ENCODE measurements at regions not wholly inside any gene's neighbourhood (a gene's known extent, or its start where the extent isn't known, plus 50 kb on each side); places are given as distances from the start of the nearest gene placed in this dataset.
"Not testable (repeated sequence)": the region's sequence is repeated elsewhere in the genome, so short reads cannot be mapped to it uniquely, and the experiment has no call there.

DNA sequence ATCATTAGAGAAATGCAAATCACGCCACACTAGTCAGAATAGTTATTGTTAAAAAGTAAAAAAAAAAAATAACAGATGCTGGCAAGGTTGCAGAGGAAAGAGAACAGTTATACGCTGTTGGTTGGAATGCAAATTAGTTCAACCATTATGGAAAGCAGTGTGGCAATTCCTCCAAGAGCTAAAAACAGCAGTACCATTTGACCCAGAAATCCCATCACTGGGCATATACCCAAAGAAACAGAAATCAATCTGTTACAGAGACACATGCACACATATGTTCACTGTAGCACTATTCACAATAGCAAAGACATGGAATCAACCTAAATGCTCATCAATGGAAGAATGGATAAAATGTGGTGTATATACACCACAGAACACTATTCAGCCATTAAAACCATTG lies 388.7 kb upstream of the FMR1 start:
- Histone ChIP-seq H3K9ac (ENCODE audit: low read depth, low read length, poor library complexity, severe bottlenecking) (no peak overlapping the region), H3K4me1 (ENCODE audit: insufficient read depth, low read length, poor library complexity, severe bottlenecking) (no peaks in the 10 kb centered on the region), H3K36me3 (ENCODE audit: insufficient read depth, low read length) (no peaks in the 10 kb centered on the region), H3K79me2 (ENCODE audit: insufficient read depth, low read length) (no peaks in the 10 kb centered on the region), H3K9me3 (ENCODE audit: insufficient read depth, low read depth, low read length) (no peaks in the 10 kb centered on the region), H3K4me2 (ENCODE audit: low read depth, low read length, poor library complexity, severe bottlenecking) (no peak overlapping the region), H3F3A (ENCODE audit: low read depth) (no peaks in the 10 kb centered on the region), H2AFZ (ENCODE audit: low read length) (no peak overlapping the region), H3K9me2 (replicated peaks; ENCODE audit: low read depth, low read length) (no peaks in the 10 kb centered on the region), H3K4me3 (ENCODE audit: low read length, poor library complexity, severe bottlenecking) (no peak overlapping the region), H4K20me1 (ENCODE audit: insufficient read depth, low read length, poor library complexity, severe bottlenecking) (no peaks in the 10 kb centered on the region), H3K27me3 (ENCODE audit: insufficient read depth, low read length, poor library complexity, severe bottlenecking) (no peaks in the 10 kb centered on the region)
- no peak for TF ChIP-seq EZH2phosphoT487 (IDR thresholded peaks at IDR 0.05; ENCODE audit: borderline replicate concordance)
- TF ChIP-seq, protein P1, sequence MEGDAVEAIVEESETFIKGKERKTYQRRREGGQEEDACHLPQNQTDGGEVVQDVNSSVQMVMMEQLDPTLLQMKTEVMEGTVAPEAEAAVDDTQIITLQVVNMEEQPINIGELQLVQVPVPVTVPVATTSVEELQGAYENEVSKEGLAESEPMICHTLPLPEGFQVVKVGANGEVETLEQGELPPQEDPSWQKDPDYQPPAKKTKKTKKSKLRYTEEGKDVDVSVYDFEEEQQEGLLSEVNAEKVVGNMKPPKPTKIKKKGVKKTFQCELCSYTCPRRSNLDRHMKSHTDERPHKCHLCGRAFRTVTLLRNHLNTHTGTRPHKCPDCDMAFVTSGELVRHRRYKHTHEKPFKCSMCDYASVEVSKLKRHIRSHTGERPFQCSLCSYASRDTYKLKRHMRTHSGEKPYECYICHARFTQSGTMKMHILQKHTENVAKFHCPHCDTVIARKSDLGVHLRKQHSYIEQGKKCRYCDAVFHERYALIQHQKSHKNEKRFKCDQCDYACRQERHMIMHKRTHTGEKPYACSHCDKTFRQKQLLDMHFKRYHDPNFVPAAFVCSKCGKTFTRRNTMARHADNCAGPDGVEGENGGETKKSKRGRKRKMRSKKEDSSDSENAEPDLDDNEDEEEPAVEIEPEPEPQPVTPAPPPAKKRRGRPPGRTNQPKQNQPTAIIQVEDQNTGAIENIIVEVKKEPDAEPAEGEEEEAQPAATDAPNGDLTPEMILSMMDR (conservative IDR thresholded peaks at IDR 0.05; ENCODE audit: low read length): no peak

DNA sequence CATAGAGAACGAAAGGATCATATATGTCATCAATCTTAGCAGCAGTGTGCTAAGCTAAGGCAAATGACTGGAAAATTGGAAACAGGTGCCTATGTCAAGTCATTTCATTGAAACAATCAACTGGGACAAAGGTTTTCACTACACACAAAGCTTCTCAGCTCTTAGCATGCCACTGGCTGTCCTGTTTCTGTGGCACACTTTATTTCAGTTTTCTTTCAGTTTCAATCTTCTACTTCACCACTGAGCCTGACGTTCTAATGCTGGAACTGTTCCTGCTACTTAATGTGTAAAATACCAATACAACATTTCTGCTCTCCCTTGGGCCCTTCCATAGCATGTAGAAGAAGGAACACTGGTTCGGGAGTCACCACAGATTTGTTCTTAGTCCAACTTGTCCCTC lies 378.3 kb upstream of the FMR1 start:
- no peaks in the 10 kb centered on the region for H3K9me2 ChIP-seq (replicated peaks; ENCODE audit: low read depth, low read length)
- no peaks in the 10 kb centered on the region for H3K79me2 ChIP-seq (ENCODE audit: insufficient read depth, low read length)
- no peak overlapping the region for H2AFZ ChIP-seq (ENCODE audit: low read length)
- H3K9ac ChIP-seq (ENCODE audit: low read depth, low read length, poor library complexity, severe bottlenecking): no peak overlapping the region
- no peaks in the 10 kb centered on the region for H3K9me3 ChIP-seq (ENCODE audit: insufficient read depth, low read depth, low read length)
- H3K4me2 ChIP-seq (ENCODE audit: low read depth, low read length, poor library complexity, severe bottlenecking): no peak overlapping the region
- no peaks in the 10 kb centered on the region for H3F3A ChIP-seq (ENCODE audit: low read depth)
- TF ChIP-seq, protein P1 (conservative IDR thresholded peaks at IDR 0.05; ENCODE audit: low read length): no peak
- no peak for TF ChIP-seq EZH2phosphoT487 (IDR thresholded peaks at IDR 0.05; ENCODE audit: borderline replicate concordance)
- no peaks in the 10 kb centered on the region for H3K4me1 ChIP-seq (ENCODE audit: insufficient read depth, low read length, poor library complexity, severe bottlenecking)
- H3K27me3 ChIP-seq (ENCODE audit: insufficient read depth, low read length, poor library complexity, severe bottlenecking): no peaks in the 10 kb centered on the region
- H3K36me3 ChIP-seq (ENCODE audit: insufficient read depth, low read length): no peaks in the 10 kb centered on the region
- no peak overlapping the region for H3K4me3 ChIP-seq (ENCODE audit: low read length, poor library complexity, severe bottlenecking)
- H4K20me1 ChIP-seq (ENCODE audit: insufficient read depth, low read length, poor library complexity, severe bottlenecking): no peaks in the 10 kb centered on the region

DNA sequence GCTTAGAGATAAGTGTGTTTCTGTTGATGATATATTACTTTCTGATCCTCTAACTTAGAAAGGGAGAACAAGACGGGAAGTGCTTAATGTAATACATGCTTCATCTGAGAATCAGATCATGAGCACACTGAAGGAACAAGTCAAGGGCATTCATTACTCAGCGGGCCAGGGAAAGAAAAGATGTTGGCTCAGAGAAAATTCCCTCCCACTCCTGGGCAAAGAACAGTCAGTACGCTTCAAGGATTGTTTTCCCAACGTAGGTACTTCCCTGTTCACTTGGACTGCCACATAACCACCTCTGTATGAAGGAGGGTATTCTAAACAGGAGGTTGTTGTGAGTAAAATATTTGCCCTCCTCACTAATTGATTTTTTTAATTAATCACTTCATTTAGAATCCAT lies 374.5 kb upstream of the FMR1 start:
- TF ChIP-seq, protein P1 (conservative IDR thresholded peaks at IDR 0.05; ENCODE audit: low read length): no peak
- TF ChIP-seq EZH2phosphoT487 (IDR thresholded peaks at IDR 0.05; ENCODE audit: borderline replicate concordance): no peak
- Histone ChIP-seq H3K27me3 (ENCODE audit: insufficient read depth, low read length, poor library complexity, severe bottlenecking) (no peaks in the 10 kb centered on the region), H3K36me3 (ENCODE audit: insufficient read depth, low read length) (no peaks in the 10 kb centered on the region), H4K20me1 (ENCODE audit: insufficient read depth, low read length, poor library complexity, severe bottlenecking) (no peaks in the 10 kb centered on the region), H3K4me2 (ENCODE audit: low read depth, low read length, poor library complexity, severe bottlenecking) (no peak overlapping the region), H2AFZ (ENCODE audit: low read length) (no peak overlapping the region), H3K9ac (ENCODE audit: low read depth, low read length, poor library complexity, severe bottlenecking) (no peak overlapping the region), H3F3A (ENCODE audit: low read depth) (no peaks in the 10 kb centered on the region), H3K4me1 (ENCODE audit: insufficient read depth, low read length, poor library complexity, severe bottlenecking) (no peaks in the 10 kb centered on the region), H3K9me3 (ENCODE audit: insufficient read depth, low read depth, low read length) (no peaks in the 10 kb centered on the region), H3K9me2 (replicated peaks; ENCODE audit: low read depth, low read length) (no peaks in the 10 kb centered on the region), H3K79me2 (ENCODE audit: insufficient read depth, low read length) (no peaks in the 10 kb centered on the region), H3K4me3 (ENCODE audit: low read length, poor library complexity, severe bottlenecking) (no peak overlapping the region)

DNA sequence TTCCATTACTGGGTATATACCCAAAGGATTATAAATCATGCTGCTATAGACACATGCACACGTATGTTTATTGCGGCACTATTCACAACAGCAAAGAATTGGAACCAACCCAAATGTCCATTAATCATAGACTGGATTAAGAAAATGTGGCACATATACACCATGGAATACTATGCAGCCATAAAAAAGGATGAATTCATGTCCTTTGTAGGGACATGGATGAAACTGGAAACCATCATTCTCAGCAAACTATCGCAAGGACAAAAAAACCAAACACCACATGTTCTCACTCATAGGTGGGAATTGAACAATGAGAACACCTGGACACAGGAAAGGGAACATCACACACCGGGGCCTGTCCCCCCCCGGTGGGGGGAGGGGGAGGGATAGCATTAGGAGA lies 363.7 kb upstream of the FMR1 start:
- H3K4me1 ChIP-seq (ENCODE audit: insufficient read depth, low read length, poor library complexity, severe bottlenecking); H3K9me3 ChIP-seq (ENCODE audit: insufficient read depth, low read depth, low read length); H3K4me2 ChIP-seq (ENCODE audit: low read depth, low read length, poor library complexity, severe bottlenecking): not testable (repeated sequence)

More for the DNA sequence above, 363.7 kb upstream of the FMR1 start:
- H3K36me3 ChIP-seq (ENCODE audit: insufficient read depth, low read length); H4K20me1 ChIP-seq (ENCODE audit: insufficient read depth, low read length, poor library complexity, severe bottlenecking); H3K9me2 ChIP-seq (replicated peaks; ENCODE audit: low read depth, low read length); H3K27me3 ChIP-seq (ENCODE audit: insufficient read depth, low read length, poor library complexity, severe bottlenecking); H3K4me3 ChIP-seq (ENCODE audit: low read length, poor library complexity, severe bottlenecking); H2AFZ ChIP-seq (ENCODE audit: low read length); H3K79me2 ChIP-seq (ENCODE audit: insufficient read depth, low read length); H3K9ac ChIP-seq (ENCODE audit: low read depth, low read length, poor library complexity, severe bottlenecking); H3F3A ChIP-seq (ENCODE audit: low read depth): not testable (repeated sequence)

Measured in Loucy (cell line).